Retinal pigment epithelial cell (primary cell): ENCODE measurements at regions not wholly inside any gene's neighbourhood (a gene's known extent, or its start where the extent isn't known, plus 50 kb on each side); places are given as distances from the start of the nearest gene placed in this dataset.
"Not testable (repeated sequence)": the region's sequence is repeated elsewhere in the genome, so short reads cannot be mapped to it uniquely, and the experiment has no call there.

Experiments used
- DNase-seq: peaks from one replicate; pipeline ENCODE4 v3.0.0-alpha.2; 2010; ENCODE audit warnings: low read depth
- H3K4me3 ChIP-seq: 2 replicates; pipeline ENCODE4 v1.5.1; 2011; ENCODE audit warnings: mild to moderate bottlenecking, low read length, control low read depth, moderate library complexity
- CTCF ChIP-seq: conservative IDR thresholded peaks from 2 replicates; pipeline ENCODE4 v1.5.1; 2011; ENCODE audit warnings: low read depth, low read length, control low read depth, inconsistent platforms

- H3K4me3 ChIP-seq, result no peak overlapping the region
- TF ChIP-seq CTCF, result no peak
- no peak for DNase-seq
Observed at GRCh38 chr5:154544646-154545045, 66.6 kb upstream of the HAND1 start.

- DNase-seq, result no peak
- no peak overlapping the region for H3K4me3 ChIP-seq
- TF ChIP-seq CTCF, result no peak
Observed at GRCh38 chr5:154543380-154543779, 65.4 kb upstream of the HAND1 start.

GRCh38 chr5:154542581-154542980 is 64.6 kb upstream of the HAND1 start:
- no peak overlapping the region for H3K4me3 ChIP-seq
- no peak for TF ChIP-seq CTCF
- no peak for DNase-seq

GRCh38 chr5:154542000-154542399 is 64.0 kb upstream of the HAND1 start:
- no peak for TF ChIP-seq CTCF
- H3K4me3 ChIP-seq, result no peak overlapping the region
- DNase-seq, result no peak

- no peak for DNase-seq
- TF ChIP-seq CTCF, result no peak
Observed at GRCh38 chr5:154541553-154541952, 63.5 kb upstream of the HAND1 start.

GRCh38 chr5:154540600-154540999 is 62.6 kb upstream of the HAND1 start:
- TF ChIP-seq CTCF, result no peak
- no peak overlapping the region for H3K4me3 ChIP-seq
- DNase-seq, result no peak

More at GRCh38 chr5:154541553-154541952, 63.5 kb upstream of the HAND1 start:
- H3K4me3 ChIP-seq, result no peak overlapping the region

- DNase-seq, result no peak
- no peak for TF ChIP-seq CTCF
- H3K4me3 ChIP-seq, result no peak overlapping the region
Observed at GRCh38 chr5:154538492-154538891, 60.5 kb upstream of the HAND1 start.

GRCh38 chr5:154536439-154536838 is 58.4 kb upstream of the HAND1 start:
- not testable (repeated sequence) for DNase-seq, H3K4me3 ChIP-seq
